Spinal cord (tissue), 9 donors: ENCODE measurements at regions not wholly inside any gene's neighbourhood (a gene's known extent, or its start where the extent isn't known, plus 50 kb on each side); places are given as distances from the start of the nearest gene placed in this dataset.

Experiments used
- DNase-seq, 6 donors: peaks; one replicate each; pipeline versions ENCODE4 v3.0.0 to v3.0.0-alpha.2; 2013 to 2015; ENCODE audit warnings: low spot score in 6 of 6, low read depth in 4 of 6
- H3K27ac ChIP-seq: one replicate; pipeline ENCODE4 v1.5.1; 2013; ENCODE audit warnings: low read depth, low read length, control low read depth
- H3K27me3 ChIP-seq: one replicate; pipeline ENCODE4 v1.6.1; 2013; ENCODE audit warnings: low read length; ENCODE audit not compliant: control insufficient read depth, insufficient read depth
- H3K36me3 ChIP-seq: one replicate; pipeline ENCODE4 v1.6.1; 2013; ENCODE audit warnings: low read length; ENCODE audit not compliant: control insufficient read depth, insufficient read depth
- H3K4me1 ChIP-seq: one replicate; pipeline ENCODE4 v1.6.1; 2013; ENCODE audit warnings: low read length; ENCODE audit not compliant: control insufficient read depth, insufficient read depth
- H3K4me3 ChIP-seq: one replicate; pipeline ENCODE4 v1.5.1; 2013; ENCODE audit warnings: low read depth, low read length, control low read depth
- H3K9me3 ChIP-seq: one replicate; pipeline ENCODE4 v1.6.1; 2013; ENCODE audit warnings: low read length; ENCODE audit not compliant: control insufficient read depth, insufficient read depth
- WGBS: methylation state at CpG from one replicate; pipeline ENCODE4 v1.1.5; 2013; ENCODE audit warnings: missing lambda C conversion rate; ENCODE audit not compliant: insufficient coverage; 5-methylcytosine and 5-hydroxymethylcytosine counted together
- donor health status: healthy.

GRCh38 chr20:11976966-11977365 lies 59.3 kb downstream of the BTBD3 start:
- H3K27ac ChIP-seq: no peak overlapping the region
- peaks cover 4% of the 10 kb centered on the region for H3K4me1 ChIP-seq
- DNase-seq: no peak
- no peaks in the 10 kb centered on the region for H3K27me3 ChIP-seq
- no peaks in the 10 kb centered on the region for H3K36me3 ChIP-seq
- no peaks in the 10 kb centered on the region for H3K9me3 ChIP-seq
- no peak overlapping the region for H3K4me3 ChIP-seq
- 77% methylated on average over 2 of the region's 5 CpGs for WGBS

DNA sequence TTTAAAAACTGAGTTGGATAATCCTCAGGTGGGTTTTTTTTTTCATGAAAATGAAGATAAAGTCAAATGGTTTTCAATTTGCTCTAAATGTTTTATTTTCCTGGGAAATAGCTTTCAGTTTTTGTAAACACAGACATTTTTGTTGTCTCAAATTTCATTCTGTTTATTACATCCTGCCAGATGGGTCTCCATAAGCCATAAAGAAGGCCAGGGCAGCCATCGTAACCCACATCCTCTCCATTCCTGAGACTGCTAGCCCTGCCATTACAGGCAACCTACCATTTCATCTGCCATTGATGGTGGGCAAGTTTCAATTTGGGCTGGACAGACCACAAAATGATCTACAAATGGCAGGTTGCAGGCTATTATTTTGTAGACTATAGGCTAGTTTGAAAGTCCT lies 60.8 kb downstream of the BTBD3 start:
- DNase-seq: no peak

GRCh38 chr20:11979306-11979990 lies 61.8 kb downstream of the BTBD3 start:
- peak; percentile 17 to 91 (median 58) for DNase-seq
- H3K27ac ChIP-seq: peak overlapping the region; percentile 17
- WGBS: 10% methylated on average over 1 of the region's 5 CpGs

More for the DNA sequence above, 60.8 kb downstream of the BTBD3 start:
- Histone ChIP-seq H3K36me3 (no peaks in the 10 kb centered on the region), H3K27ac (no peak overlapping the region), H3K4me3 (no peak overlapping the region), H3K9me3 (no peaks in the 10 kb centered on the region), H3K27me3 (no peaks in the 10 kb centered on the region), H3K4me1 (peaks cover 4% of the 10 kb centered on the region)
- WGBS: no CpG with 5 or more reads among the region's 1 CpG

DNA sequence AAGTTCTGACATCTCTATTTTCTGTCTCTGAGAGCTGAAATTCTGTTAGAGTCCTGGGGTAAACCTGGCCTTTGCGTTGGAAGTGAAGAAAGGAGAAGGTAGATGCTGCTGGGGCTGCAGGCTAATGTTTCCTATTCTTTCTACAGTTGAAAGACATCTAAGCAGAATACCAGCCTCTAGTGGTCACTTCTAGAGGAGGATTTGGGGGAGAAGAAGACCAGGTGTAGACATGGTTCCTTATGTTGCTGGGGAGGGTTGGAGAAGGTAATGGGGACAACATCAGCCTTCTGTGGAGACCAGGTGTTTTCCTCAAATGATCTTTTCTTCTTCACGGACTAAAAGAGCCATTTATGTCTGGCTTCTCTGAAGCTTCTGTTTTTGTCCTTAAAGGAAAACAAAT lies 62.6 kb downstream of the BTBD3 start:
- Histone ChIP-seq H3K4me1 (peaks cover 4% of the 10 kb centered on the region), H3K36me3 (no peaks in the 10 kb centered on the region), H3K27ac (no peak overlapping the region), H3K4me3 (no peak overlapping the region), H3K9me3 (no peaks in the 10 kb centered on the region), H3K27me3 (no peaks in the 10 kb centered on the region)
- WGBS: no CpG with 5 or more reads among the region's 2 CpGs
- DNase-seq: peak in 1 of 6 donors; percentile 15

More at GRCh38 chr20:11979306-11979990, 61.8 kb downstream of the BTBD3 start:
- Histone ChIP-seq H3K27me3 (no peaks in the 10 kb centered on the region), H3K4me1 (peaks cover 4% of the 10 kb centered on the region), H3K36me3 (no peaks in the 10 kb centered on the region), H3K9me3 (no peaks in the 10 kb centered on the region), H3K4me3 (no peak overlapping the region)

DNA sequence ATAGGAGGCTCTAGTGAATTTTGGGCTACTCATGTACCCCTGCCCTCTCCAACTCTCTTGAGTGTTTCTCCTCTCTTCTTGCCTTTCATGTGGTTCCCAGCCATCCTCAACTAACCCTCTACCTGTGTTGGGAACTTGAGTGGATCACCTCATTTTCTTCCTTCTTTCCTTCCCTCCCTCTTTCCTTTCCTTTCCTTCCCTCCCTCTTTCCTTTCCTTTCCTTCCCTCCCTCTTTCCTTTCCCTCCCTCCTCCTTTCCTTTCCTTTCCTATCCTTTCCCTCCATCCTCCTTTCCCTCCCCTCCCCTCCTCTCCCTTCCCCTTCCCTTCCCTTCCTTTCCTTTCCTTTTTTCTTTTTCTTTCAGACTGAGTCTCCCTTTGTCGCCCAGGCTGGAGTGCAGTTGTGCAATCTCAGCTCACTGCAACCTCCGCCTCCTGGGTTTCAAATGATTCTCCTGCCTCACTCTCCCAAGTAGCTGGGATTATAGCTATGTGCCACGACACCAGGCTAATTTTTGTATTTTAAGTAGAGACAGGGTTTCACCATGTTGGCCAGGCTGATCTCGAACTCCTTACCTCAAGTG lies 63.8 kb downstream of the BTBD3 start:
- no peak overlapping the region for H3K4me3 ChIP-seq
- no peak for DNase-seq
- 100% methylated on average over 1 of the region's 4 CpGs for whole genome bisulfite sequencing

DNA sequence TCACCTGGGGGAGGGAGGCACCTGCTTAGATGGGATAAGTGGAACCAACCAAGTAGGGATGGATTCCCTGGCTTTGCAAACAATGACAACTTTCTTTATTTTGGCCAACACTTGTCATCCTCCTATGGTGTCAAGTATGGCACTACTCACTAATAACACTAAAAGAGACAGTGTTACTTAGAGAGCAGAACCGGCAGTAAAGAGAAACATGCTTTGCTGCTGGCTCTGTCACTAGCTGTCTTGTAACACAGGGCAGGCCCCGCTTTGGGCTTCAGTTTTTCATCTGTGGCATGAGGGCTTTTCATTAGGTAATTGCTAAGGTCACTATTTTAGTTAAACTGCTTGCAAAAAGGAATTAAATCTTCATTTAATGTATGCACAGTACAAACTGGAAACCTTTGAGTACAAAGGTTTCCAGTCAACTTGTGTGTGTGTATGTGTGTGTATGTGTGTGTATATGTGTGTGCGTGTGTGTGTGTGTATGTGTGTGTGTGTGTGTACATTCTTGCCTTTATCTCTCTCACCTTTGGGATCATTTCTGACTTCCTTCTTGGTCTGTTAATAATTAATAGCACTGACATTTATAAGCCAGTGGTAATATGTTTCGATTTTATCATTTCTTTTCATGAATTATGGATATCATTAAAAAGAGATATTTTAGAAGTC lies 64.7 kb downstream of the BTBD3 start:
- H3K4me3 ChIP-seq: no peak overlapping the region
- H3K4me1 ChIP-seq: peaks cover 4% of the 10 kb centered on the region
- no peaks in the 10 kb centered on the region for H3K27me3 ChIP-seq
- H3K27ac ChIP-seq: no peak overlapping the region
- H3K36me3 ChIP-seq: no peaks in the 10 kb centered on the region
- no peaks in the 10 kb centered on the region for H3K9me3 ChIP-seq
- no CpG with 5 or more reads among the region's 4 CpGs for WGBS
- DNase-seq: no peak

More for the DNA sequence above, 63.8 kb downstream of the BTBD3 start:
- Histone ChIP-seq H3K27ac (no peak overlapping the region), H3K36me3 (no peaks in the 10 kb centered on the region), H3K27me3 (no peaks in the 10 kb centered on the region), H3K9me3 (no peaks in the 10 kb centered on the region), H3K4me1 (peaks cover 4% of the 10 kb centered on the region)

DNA sequence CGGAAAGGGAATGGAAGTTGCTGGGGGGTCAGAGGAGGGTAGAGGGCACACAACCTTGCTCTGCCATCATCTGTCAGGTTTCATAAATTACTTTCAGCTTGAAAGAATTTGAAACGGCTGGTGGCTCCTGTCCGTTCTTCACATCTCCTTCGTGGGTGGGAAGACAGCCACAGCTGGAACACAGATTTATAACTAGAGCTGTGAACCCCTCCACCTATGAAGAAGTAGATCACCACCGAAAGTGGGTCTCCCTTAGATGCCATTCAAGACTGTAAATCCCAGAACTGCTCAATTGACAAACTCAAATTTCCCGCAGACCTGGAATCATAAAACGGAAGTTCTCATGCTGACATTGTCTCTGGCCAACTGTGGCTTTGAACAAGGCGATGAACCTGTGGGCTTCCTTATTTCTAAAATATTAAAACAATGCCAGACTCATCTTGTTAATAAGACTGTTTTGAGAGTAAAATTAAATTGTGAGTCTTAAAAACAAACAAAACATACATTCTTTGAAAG lies 65.3 kb downstream of the BTBD3 start:
- peaks cover 4% of the 10 kb centered on the region for H3K4me1 ChIP-seq
- 63% methylated on average over 5 of the region's 8 CpGs for WGBS
- H3K36me3 ChIP-seq: no peaks in the 10 kb centered on the region

DNA sequence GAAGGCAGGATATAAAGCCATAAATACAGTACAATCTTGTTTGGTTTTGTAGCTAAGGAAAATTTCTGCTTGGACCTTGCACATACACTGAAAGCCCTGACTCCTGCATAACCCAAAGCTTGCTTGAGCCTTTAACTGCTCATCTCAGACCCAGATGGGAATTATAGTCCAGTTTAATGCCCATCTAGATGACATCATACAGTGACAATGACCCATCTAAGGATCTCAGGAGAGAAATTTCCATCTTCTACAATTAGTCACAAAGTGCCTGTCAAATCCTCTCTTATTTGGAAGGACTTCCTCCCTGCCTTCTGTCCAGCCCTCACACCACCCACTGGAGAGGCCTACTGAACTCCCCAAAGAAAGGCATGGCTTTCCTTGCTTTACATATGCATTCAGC lies 69.3 kb downstream of the BTBD3 start:
- H3K27me3 ChIP-seq: no peaks in the 10 kb centered on the region
- H3K36me3 ChIP-seq: no peaks in the 10 kb centered on the region
- no peak for DNase-seq

More for the DNA sequence above, 65.3 kb downstream of the BTBD3 start:
- Histone ChIP-seq H3K27me3 (no peaks in the 10 kb centered on the region), H3K4me3 (no peak overlapping the region), H3K9me3 (no peaks in the 10 kb centered on the region), H3K27ac (no peak overlapping the region)
- no peak for DNase-seq

DNA sequence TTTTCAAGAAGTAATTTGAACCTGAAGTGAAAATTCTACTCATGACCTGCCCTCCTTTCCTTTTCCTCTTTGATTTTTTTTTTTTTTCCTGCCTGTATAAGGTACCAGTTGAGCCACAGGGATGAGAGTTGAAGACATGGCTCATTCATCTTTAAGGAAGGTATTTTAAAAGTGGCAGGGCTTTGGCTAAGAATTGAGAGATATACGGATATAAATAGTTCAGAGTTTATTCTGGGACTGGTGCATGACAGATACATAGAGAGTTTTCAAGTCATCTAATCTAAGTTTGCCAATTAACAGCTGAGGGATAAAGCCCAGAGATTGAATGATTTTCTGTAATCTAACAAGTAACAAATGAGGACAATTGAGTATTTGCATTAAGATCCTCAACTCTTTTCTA lies 69.8 kb downstream of the BTBD3 start:
- WGBS: no CpG with 5 or more reads among the region's 1 CpG
- DNase-seq: no peak
- Histone ChIP-seq H3K4me1 (no peaks in the 10 kb centered on the region), H3K27ac (no peak overlapping the region), H3K27me3 (no peaks in the 10 kb centered on the region), H3K4me3 (no peak overlapping the region), H3K9me3 (no peaks in the 10 kb centered on the region), H3K36me3 (no peaks in the 10 kb centered on the region)

More for the DNA sequence above, 69.3 kb downstream of the BTBD3 start:
- Histone ChIP-seq H3K27ac (no peak overlapping the region), H3K4me3 (no peak overlapping the region), H3K9me3 (no peaks in the 10 kb centered on the region), H3K4me1 (no peaks in the 10 kb centered on the region)
